ENCODE measurements at regions not wholly inside any gene's neighbourhood (a gene's known extent, or its start where the extent isn't known, plus 50 kb on each side); places are given as distances from the start of the nearest gene placed in this dataset.

DNA sequence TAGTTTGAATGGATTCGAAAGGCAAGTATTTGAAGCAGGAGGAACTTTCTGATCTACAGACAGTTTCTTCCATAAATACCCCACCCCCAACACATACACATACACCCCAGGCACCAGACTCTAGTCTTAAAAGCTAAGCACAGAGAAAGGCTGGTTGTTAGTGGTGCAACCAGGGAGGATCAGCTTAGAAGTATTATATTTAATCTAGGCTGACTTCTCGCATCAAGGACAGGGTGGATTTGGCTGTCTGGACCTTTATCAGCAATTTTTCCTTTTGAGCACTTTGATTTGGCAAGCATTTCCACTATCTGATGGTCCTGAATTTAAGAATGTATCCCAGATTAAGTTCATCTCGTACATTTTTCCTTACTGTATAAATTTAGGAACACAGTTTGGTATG is 1489.8 kb upstream of the FLRT2 start:
- no peaks in the 10 kb centered on the region for H3K36me3 ChIP-seq (ENCODE audit: control insufficient read depth, insufficient read depth, low read length)
- no peaks in the 10 kb centered on the region for H3K4me1 ChIP-seq
- no peak overlapping the region for H2AFZ ChIP-seq
- no peak overlapping the region for H3K4me2 ChIP-seq (ENCODE audit: low read length)
- no peaks in the 10 kb centered on the region for H3K9me3 ChIP-seq (ENCODE audit: control insufficient read depth, low read length)
- H3K27me3 ChIP-seq (ENCODE audit: control insufficient read depth, insufficient read depth, low read length): no peaks in the 10 kb centered on the region
- H3K9ac ChIP-seq: no peak overlapping the region
- H3K27ac ChIP-seq: no peak overlapping the region
- no peak overlapping the region for H3K4me3 ChIP-seq (ENCODE audit: low read depth, low read length)
- no peaks in the 10 kb centered on the region for H3K79me2 ChIP-seq
- no peak for TF ChIP-seq CTCF (IDR thresholded peaks at IDR 0.05)

DNA sequence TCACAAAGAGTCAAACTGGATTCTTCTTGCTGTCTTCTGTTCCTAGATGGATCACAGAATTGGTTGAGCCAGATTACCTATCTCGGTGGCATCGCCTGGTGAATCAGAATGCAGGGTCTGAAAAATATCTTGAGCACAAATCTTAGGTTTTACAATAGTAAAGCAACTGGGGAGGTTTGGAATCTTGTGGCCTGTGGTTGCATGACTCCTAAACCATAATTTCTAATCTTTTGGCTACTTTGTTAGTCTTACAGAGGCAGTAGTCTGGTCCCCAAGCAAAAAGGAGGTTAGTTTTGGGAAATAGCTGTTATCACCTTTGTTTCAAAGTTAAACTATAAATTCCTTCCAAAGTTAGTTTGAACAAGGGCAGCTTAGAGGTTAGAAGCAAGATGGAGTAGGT is 1488.5 kb upstream of the FLRT2 start:
- Histone ChIP-seq H3K9ac (no peak overlapping the region), H3K4me2 (ENCODE audit: low read length) (no peak overlapping the region), H3K79me2 (no peaks in the 10 kb centered on the region), H3K4me1 (no peaks in the 10 kb centered on the region), H3K4me3 (ENCODE audit: low read depth, low read length) (no peak overlapping the region), H3K27ac (no peak overlapping the region), H3K9me3 (ENCODE audit: control insufficient read depth, low read length) (no peaks in the 10 kb centered on the region), H3K36me3 (ENCODE audit: control insufficient read depth, insufficient read depth, low read length) (no peaks in the 10 kb centered on the region), H3K27me3 (ENCODE audit: control insufficient read depth, insufficient read depth, low read length) (no peaks in the 10 kb centered on the region), H2AFZ (no peak overlapping the region)
- TF ChIP-seq CTCF (IDR thresholded peaks at IDR 0.05): no peak

DNA sequence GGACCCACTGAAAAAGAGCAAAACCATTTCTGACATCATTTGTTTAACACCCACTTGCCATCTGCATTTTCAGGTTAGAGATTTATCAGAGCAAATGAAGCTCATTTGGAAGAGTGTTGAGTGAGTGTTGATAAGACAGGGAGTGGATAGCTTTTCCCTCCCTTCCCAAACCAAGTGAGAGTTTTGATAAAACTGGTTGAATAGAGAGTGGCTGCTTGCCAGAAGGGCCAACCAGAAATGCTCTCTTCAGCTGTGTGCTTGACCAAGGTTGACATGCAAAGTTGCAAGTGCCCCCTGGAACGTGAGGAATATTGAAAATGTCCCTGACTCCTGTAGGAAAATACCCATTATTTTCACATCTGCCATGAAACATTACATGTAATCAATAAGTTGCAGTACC is 1487.0 kb upstream of the FLRT2 start:
- Histone ChIP-seq H3K4me1 (no peaks in the 10 kb centered on the region), H3K79me2 (no peaks in the 10 kb centered on the region), H3K36me3 (ENCODE audit: control insufficient read depth, insufficient read depth, low read length) (no peaks in the 10 kb centered on the region), H3K4me2 (ENCODE audit: low read length) (no peak overlapping the region), H2AFZ (no peak overlapping the region), H3K4me3 (ENCODE audit: low read depth, low read length) (no peak overlapping the region), H3K9me3 (ENCODE audit: control insufficient read depth, low read length) (no peaks in the 10 kb centered on the region), H3K27me3 (ENCODE audit: control insufficient read depth, insufficient read depth, low read length) (no peaks in the 10 kb centered on the region), H3K27ac (no peak overlapping the region), H3K9ac (no peak overlapping the region)
- no peak for TF ChIP-seq CTCF (IDR thresholded peaks at IDR 0.05)

- Histone ChIP-seq H2AFZ (no peak overlapping the region), H3K4me2 (ENCODE audit: low read length) (no peak overlapping the region), H3K4me3 (ENCODE audit: low read depth, low read length) (no peak overlapping the region), H3K79me2 (no peaks in the 10 kb centered on the region), H3K36me3 (ENCODE audit: control insufficient read depth, insufficient read depth, low read length) (no peaks in the 10 kb centered on the region), H3K27me3 (ENCODE audit: control insufficient read depth, insufficient read depth, low read length) (no peaks in the 10 kb centered on the region), H3K27ac (no peak overlapping the region), H3K9me3 (ENCODE audit: control insufficient read depth, low read length) (no peaks in the 10 kb centered on the region), H3K4me1 (no peaks in the 10 kb centered on the region), H3K9ac (no peak overlapping the region)
- TF ChIP-seq CTCF (IDR thresholded peaks at IDR 0.05): no peak
Measured at GRCh38 chr14:84064316-84065125, 1465.4 kb upstream of the FLRT2 start.

- Histone ChIP-seq H3K9ac (no peak overlapping the region), H3K27me3 (ENCODE audit: control insufficient read depth, insufficient read depth, low read length) (no peaks in the 10 kb centered on the region), H3K27ac (no peak overlapping the region), H3K4me1 (no peaks in the 10 kb centered on the region), H3K9me3 (ENCODE audit: control insufficient read depth, low read length) (no peaks in the 10 kb centered on the region), H2AFZ (no peak overlapping the region), H3K36me3 (ENCODE audit: control insufficient read depth, insufficient read depth, low read length) (no peaks in the 10 kb centered on the region), H3K79me2 (no peaks in the 10 kb centered on the region), H3K4me3 (ENCODE audit: low read depth, low read length) (no peak overlapping the region), H3K4me2 (ENCODE audit: low read length) (no peak overlapping the region)
- no peak for TF ChIP-seq CTCF (IDR thresholded peaks at IDR 0.05)
Measured at GRCh38 chr14:84065811-84066210, 1464.1 kb upstream of the FLRT2 start.
